GM18499 (cell line): ENCODE measurements at regions not wholly inside any gene's neighbourhood (a gene's known extent, or its start where the extent isn't known, plus 50 kb on each side); places are given as distances from the start of the nearest gene placed in this dataset.
"Not testable (repeated sequence)": the region's sequence is repeated elsewhere in the genome, so short reads cannot be mapped to it uniquely, and the experiment has no call there.

Experiments used
- ATAC-seq: cut with Tn5 transposase; IDR thresholded peaks from one replicate; pipeline ENCODE4 v1.9.1; 2021; ENCODE audit warnings: moderate number of reproducible peaks; ENCODE audit not compliant: insufficient read depth, unreplicated experiment

- no peak for ATAC-seq
Observed at GRCh38 chr3:25895031-25895430, 105.1 kb downstream of the OXSM start.

GRCh38 chr3:25895443-25895842, 105.6 kb downstream of the OXSM start:
- ATAC-seq = no peak

GRCh38 chr3:25897019-25897418, 107.1 kb downstream of the OXSM start:
- peak; percentile 48 for ATAC-seq

- no peak for ATAC-seq
Observed at GRCh38 chr3:25899352-25900101, 109.6 kb downstream of the OXSM start.

- no peak for ATAC-seq
Observed at GRCh38 chr3:25900161-25900560, 110.3 kb downstream of the OXSM start.

- ATAC-seq = no peak
Observed at GRCh38 chr3:25901796-25902195, 111.9 kb downstream of the OXSM start.

GRCh38 chr3:25902586-25902985, 112.7 kb downstream of the OXSM start:
- no peak for ATAC-seq

- no peak for ATAC-seq
Observed at GRCh38 chr3:25903371-25904129, 113.7 kb downstream of the OXSM start.

- no peak for ATAC-seq
Observed at GRCh38 chr3:25904206-25904605, 114.3 kb downstream of the OXSM start.

GRCh38 chr3:25906132-25906906, 116.4 kb downstream of the OXSM start:
- ATAC-seq = no peak

- ATAC-seq = no peak
Observed at GRCh38 chr3:25907081-25907480, 117.2 kb downstream of the OXSM start.

- ATAC-seq = no peak
Observed at GRCh38 chr3:25910105-25910504, 120.2 kb downstream of the OXSM start.

- no peak for ATAC-seq
Observed at GRCh38 chr3:25910997-25911396, 121.1 kb downstream of the OXSM start.

- ATAC-seq = no peak
Observed at GRCh38 chr3:25911525-25912295, 121.8 kb downstream of the OXSM start.

GRCh38 chr3:25913179-25913578, 123.3 kb downstream of the OXSM start:
- no peak for ATAC-seq

GRCh38 chr3:25915673-25916072, 125.8 kb downstream of the OXSM start:
- ATAC-seq = no peak

- no peak for ATAC-seq
Observed at GRCh38 chr3:25916321-25916720, 126.4 kb downstream of the OXSM start.

GRCh38 chr3:25931967-25932366, 142.1 kb downstream of the OXSM start:
- ATAC-seq = not testable (repeated sequence)

GRCh38 chr3:25938566-25939325, 148.9 kb downstream of the OXSM start:
- no peak for ATAC-seq

GRCh38 chr3:25940935-25941334, 151.0 kb downstream of the OXSM start:
- ATAC-seq = no peak
